ENCODE measurements at regions not wholly inside any gene's neighbourhood (a gene's known extent, or its start where the extent isn't known, plus 50 kb on each side); places are given as distances from the start of the nearest gene placed in this dataset.
"Not testable (repeated sequence)": the region's sequence is repeated elsewhere in the genome, so short reads cannot be mapped to it uniquely, and the experiment has no call there.

DNA sequence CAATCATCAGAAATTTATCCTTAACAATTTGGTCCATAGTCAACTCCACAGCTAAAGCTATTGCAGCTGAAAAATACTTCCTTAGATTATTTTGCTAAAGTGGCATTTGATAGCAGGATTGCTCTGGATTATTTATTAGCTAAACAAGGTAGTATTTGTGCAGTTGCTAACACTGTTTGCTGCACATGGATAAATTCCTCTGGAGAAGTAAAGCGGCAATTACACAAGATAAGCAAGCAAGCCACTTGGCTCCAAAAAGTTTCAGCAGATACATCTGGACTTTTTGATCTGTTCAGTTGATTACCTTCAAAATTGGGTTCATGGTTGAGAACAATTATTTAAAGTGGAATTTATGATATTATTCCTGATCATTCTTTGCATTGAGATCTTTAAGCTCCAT lies 971.5 kb downstream of the C4orf33 start:
- no peak for DNase-seq (ENCODE audit: low read depth in 2 of 2)

DNA sequence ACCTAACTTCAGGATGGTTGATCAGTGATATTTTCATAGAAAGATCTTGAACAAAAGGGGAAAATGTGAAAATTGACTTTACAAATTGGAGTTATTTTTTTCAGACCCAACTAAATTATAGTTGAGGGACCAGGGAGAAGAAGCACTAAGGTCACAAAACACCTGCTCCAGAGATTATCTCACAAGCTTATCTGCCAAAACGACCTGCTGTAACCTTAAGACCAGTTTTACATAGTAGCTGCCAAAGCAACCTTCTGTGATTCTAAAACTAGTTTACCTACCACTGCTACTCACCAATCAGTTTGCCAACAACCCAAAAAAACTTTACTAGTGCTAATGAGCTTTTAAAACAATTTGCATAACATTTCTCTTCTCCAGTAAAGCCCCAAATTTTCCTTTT lies 972.1 kb downstream of the C4orf33 start:
- no peak for DNase-seq (ENCODE audit: low read depth in 2 of 2)

DNA sequence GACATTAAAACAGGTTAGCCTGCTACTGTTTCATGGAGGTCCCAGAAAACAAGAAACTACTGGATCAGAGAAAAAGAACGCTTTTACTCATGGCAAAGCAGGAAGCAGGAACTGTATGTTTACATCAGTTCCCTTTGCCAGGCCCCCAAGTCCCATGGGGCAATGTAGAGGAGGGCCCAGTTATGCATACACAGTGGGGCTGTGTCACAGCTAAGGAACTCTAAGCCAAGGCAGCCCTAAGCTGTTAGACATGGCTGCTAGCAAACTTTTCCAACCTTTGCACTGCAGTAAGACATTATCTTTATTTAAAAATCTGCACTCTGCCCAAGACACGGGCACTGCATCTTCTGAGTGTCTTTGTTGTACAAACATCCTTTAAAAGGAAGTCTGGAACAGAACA lies 975.8 kb downstream of the C4orf33 start:
- DNase-seq (ENCODE audit: low read depth in 2 of 2), result no peak

DNA sequence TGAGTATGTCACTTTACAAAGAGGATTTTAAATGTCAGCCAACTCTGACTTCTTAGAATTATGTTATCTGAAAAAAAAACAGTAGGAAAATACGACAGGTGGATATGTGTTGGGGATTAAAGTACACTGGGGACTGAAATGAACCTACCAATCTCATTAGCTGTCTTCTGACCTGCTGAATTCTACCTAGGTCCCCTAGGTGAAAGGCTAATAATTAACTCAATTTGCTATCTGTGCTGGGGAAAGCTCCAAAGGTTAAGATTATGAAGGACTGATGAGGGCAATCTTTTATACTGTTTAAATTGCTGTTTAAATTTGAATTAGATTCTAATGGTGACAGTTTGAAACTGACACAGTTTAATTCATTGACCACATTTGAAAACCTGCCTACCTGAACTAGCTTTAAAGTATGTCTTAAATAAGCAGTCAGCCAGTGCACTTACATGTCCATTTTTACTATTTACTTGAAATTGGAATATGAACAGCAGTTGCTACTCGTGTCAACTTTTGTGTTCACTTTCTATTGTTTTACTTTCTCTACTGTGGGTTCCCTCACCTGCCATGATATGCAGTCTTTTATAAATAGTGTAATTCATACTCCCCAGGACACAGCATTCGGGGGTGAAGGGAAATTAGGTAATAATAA lies 977.3 kb downstream of the C4orf33 start:
- no peak for DNase-seq (ENCODE audit: low read depth in 2 of 2)

DNA sequence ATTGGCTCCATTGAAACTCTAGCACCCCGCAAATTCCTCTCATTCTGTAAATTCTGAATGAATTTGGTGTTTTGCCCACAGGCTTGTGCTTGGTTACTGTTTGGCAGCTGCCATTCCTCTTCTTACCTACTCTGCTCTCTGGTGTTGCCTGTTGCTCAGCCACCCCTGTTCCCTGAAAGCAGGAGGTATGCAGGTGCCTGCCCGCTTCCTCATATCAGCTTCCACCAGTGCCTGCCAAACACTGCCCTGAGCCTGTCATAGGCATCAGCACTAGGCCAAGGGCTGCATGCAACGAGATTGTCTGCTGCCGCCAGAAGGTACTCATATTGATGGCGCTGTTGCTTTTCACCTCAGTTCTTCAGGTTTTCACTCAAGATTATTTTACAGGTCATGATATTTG lies 978.1 kb downstream of the C4orf33 start:
- DNase-seq (ENCODE audit: low read depth in 2 of 2), result no peak

DNA sequence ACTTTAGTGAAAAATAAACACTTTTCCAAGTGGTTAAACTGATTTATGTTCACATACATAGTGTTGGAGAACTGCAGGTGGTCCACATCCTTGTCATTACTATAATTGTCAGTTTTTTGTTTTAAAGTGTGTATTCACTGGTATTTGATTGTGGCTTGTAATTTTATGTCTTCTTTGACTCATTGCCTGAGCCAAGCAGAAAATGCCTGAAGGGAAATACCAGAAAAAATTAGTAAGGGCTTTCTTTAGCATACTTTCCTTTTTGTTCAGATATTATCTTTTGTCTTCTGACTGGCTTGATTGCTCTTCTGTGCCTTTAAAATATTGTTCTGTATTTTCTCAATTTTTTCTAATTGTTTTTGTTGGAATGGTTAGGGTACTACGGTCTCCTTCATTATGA lies 981.3 kb downstream of the C4orf33 start:
- DNase-seq (ENCODE audit: low read depth in 2 of 2), result no peak

DNA sequence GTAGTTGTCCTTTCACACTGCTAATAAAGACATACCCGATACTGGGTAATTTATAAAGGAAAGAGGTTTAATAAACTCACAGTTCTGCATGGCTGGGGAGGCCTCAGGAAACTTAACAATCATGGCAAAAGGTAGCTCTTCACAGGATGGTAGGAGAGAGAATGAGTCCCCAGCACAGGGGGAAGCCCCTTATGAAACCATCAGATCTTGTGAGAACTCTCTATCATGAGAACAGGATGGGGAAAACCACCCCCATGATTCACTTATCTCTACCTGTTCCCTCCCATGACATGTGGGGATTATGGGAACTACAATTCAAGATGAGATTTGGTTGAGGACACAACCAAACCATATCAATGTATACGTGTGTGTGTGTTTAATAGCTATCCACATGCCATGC lies 983.1 kb downstream of the C4orf33 start:
- not testable (repeated sequence) for DNase-seq (ENCODE audit: low read depth in 2 of 2)

DNA sequence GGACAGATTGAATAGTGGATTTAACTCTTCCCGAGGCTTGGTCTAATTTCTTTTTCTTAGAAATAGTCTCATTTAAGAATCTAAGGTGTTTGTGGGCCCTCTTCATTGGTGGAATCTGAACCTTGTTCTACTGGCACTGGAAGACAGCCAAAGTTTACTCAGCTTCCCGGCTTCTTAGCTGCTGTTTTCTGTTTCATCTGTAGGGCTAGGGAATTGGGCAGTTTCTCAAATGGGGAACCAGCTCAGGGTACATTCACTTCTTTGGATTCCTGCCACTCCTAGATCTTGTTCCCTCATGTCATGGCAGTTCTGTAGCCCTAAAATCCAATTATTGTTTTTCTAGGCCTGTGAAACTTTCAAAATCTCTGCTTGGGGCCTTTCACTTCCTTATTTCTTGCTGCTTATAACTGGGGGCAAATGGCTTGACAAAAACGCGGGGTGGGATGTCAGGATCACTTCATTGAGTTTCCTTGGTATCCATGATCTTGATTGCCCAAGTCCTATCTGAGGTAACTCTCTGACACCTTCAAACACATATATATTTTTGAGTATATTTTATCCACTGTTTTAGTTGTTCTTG lies 985.0 kb downstream of the C4orf33 start:
- no peak for DNase-seq (ENCODE audit: low read depth in 2 of 2)

DNA sequence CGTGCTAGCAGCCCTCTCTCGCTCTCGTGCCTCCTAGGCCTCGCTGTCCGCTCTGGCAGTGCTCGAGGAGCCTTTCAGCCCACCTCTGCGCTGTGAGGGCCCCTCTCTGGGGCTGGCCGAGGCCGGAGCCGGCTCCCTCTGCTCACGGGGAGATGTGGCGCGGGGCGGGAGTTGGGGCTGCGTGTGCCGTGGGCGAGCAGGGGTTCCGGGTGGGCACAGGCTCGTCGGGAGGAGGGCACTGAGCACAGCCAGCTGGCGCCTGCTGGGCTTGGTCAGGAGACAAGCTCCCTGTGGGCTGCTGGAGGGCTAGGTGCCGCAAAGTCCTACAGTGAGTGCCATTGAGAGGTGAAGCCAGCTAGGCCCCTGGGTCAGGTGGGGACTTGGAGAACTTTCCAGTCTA lies 994.5 kb downstream of the C4orf33 start:
- DNase-seq (ENCODE audit: low read depth in 2 of 2), result no peak

DNA sequence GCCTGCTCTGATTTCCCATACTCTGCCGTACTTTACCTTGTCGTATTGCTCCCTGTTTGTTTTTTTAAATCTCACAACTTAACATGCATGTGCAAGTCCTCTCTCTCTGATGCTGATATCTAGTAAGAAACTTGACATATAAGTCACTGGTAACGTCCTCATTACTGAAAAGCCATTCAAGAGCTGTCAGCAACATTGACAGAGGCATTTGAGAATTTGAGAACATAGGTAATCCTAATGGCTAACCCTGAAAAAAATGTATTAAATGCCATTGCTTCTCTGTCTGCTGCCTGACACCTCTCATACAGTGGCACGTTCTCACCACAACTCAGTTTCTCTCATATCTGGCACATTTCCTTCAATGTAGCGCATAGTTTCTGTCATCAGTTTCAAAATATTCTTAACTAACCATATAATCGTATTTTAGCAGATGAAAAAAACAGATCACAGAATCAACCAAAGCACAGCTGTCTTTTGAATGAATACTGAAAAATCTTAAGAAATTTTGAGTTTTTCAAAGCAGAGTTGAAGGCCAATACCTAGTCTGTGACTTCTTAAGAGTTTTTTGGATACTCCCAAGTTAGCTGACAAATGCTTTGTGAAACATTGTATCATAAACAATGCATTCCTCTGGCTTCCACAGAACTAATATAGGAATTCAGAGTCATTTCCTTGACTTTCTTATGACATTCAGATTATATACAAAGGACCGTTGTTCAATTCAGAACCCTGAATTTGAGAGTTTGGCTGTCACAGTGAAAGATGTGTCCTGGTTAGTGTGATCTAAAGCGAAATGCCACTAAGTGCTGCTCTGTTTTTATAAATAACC lies 996.4 kb downstream of the C4orf33 start:
- DNase-seq (ENCODE audit: low read depth in 2 of 2), result no peak

DNA sequence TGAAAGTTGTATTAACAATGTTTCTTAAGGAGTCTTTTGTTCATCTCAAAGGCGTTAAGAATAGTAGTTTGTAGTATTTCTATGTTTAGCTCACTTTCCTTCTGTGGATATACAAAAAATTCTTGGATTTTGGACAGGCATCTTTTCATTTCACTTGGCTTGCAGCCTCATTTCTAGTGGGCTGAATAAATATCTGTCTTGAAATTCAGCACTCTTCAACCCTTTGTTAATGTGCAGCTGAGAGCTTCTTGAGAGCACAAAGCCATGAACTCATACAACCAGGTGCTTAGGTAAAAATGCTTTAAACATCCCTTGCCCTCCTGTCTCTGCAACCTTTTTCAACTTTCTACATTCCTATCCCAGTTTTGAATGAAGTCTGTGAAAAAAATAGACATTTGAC lies 1003.2 kb downstream of the C4orf33 start:
- no peak for DNase-seq (ENCODE audit: low read depth in 2 of 2)

DNA sequence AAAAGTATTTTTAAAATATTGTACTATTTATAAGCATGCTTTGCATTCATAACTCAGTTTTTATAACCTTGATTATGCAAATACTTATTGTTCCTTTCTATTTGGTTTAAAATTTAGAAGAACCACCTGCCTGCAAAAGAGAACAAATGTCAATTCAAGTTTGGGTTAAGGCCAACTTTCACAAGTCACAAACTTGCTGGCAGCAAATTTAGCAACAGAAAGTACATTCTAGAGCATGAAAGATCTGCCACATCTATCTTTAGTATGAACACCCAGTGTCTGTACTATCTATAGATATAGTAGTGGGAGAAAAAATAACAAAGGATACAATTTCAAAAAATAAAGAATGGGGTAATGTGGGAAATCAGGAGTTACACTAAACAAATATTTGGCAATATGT lies 1014.2 kb downstream of the C4orf33 start:
- DNase-seq (ENCODE audit: low read depth in 2 of 2), result no peak

DNA sequence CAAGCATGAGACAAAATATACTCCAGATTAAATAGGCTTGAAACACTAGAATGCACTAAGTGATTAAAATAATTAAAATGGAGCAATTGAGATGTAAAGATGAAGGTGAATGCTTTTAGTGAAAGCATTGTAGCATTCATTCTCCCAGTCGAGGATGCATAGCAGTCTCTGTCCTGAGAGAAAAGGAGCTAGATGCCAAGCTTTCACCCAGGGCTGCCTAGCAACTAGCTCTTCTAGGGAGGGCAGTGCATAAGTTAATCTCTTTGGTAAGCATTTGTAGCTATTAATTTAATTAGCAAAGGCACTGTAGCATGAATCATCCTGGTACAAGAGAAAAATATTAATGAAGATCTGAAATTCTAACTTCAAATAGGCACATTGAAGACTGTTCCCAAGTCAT lies 1014.8 kb downstream of the C4orf33 start:
- DNase-seq (ENCODE audit: low read depth in 2 of 2), result no peak

DNA sequence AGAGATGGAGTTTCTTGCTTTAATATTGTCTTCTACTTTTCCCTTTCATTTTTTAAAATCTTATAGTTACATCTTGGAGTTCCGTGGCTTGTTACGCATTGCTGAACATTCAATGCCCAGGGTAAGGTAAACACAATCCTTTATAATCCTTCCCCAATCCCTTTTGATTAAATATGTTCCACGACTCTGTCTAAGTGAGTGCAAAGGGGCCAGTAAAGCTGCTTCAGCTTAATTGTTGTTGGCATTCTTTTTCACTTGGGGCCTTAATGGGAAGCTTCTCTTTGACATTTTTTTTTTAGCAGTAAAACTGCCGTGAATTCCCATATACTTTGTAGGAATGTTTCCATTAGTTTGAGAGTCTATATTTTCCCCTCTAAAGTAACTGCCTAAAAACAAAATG lies 1028.1 kb downstream of the C4orf33 start:
- no peak for DNase-seq (ENCODE audit: low read depth in 2 of 2)

DNA sequence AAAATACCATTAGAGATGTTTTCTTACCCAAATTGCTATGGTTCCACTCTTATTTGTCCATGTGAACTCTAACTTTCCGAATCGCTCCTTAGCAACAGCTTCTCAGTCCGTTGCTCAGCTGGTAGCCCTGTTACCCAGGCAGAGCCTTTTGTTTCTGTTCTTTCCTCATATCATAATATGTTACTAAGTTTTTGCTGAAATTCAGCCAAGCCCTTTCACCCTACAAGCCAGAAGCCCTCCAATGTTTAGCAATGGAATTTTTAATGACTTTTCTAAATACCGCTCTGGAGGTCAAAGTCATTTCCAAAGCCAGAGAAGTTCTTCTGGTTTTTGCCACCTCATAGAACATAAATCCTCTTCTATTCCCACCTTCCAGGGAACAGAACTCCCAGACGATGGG lies 1029.5 kb downstream of the C4orf33 start:
- no peak for DNase-seq (ENCODE audit: low read depth in 2 of 2)

DNA sequence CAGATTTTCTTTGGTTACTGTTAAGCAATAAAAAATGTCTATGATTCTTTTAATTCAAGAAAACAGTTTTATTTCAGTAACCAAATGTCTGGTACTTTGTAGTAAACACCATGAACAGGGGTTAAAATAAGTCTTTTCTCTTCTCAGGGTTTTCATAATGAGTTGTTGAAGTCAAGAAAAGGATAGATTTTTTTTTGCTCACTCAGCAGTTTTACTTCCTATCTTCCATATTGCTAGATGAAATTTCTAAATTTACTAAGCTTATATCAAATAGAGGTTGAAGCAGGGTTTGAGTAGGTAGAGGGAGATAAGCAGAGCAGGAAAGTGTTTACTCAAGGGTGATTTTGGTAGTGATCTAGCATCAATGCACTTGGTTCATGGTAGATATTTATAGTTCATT lies 1031.3 kb downstream of the C4orf33 start:
- DNase-seq (ENCODE audit: low read depth in 2 of 2), result no peak

DNA sequence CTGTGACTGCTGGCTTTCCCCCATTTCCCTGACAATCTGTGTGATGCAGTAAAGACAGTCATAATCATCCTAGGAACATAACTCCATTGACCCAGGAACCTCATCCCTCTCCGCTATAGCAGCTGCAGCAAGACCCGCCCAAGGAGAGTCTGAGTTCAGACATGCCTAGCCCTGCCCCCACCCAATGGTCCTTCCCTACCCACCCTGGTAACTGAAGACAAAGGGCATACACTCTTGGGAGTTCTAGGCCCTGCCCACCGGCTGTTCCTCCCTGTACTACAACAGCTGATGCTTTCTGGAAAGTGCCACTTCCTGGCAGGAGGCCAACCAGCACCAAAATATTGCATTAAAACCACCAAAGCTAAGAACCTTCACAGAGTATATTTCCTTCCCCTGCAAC lies 1035.6 kb downstream of the C4orf33 start:
- DNase-seq (ENCODE audit: low read depth in 2 of 2), result no peak

DNA sequence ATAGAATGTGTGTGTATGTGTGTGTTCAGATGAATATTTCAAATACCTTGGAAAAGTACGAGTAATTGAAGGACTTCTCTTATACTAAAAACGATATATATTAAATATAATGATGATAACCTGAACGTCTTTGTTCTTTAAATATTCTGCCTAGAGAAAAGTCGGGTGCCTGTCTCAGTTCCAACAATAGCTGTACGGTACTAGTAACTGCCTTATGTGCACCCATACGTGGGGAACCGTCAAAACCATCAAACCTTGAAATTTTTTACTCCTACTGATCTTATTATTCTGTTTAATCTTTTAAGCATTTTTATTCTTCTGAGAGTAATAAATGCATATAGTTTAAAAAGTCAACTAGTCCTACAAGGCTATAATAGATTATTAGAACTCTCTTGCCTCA lies 1045.7 kb downstream of the C4orf33 start:
- no peak for DNase-seq (ENCODE audit: low read depth in 2 of 2)

DNA sequence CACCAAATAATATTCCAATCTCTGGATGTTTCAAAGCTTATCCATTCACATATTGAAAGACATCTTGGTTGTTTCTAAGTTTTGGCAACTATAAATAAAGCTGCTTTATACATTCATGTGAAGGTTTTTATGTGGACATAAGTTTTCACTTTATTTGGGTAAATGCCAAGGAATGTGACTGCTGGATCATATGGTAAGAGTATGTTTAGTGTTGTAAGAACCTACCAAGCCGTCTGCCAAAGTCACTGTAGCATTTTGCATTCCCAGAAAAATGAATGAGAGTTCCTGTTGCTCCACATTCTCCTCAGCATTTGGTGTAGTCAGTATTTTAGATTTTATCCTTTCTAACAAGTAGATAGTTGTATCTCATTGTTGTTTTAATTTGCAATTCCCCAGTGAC lies 1047.7 kb downstream of the C4orf33 start:
- no peak for DNase-seq (ENCODE audit: low read depth in 2 of 2)

DNA sequence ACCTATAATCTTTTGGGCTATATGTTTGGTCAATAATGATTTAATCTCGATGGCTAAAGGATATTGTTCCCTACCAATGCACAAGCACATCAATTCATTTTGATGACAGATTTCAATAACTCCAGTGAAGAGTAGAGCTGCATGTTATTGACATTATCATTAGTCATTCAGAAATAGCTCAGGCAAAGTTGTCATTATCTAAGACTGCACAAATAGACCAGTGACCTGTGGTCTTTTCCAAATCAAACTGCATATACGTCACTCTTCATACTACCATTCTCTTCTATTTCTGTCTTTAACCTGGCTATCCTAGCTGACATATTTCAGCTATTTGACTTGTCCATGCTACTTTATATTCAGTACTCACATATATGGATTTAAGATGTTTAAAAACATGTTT lies 1050.8 kb downstream of the C4orf33 start:
- DNase-seq (ENCODE audit: low read depth in 2 of 2), result no peak

DNA sequence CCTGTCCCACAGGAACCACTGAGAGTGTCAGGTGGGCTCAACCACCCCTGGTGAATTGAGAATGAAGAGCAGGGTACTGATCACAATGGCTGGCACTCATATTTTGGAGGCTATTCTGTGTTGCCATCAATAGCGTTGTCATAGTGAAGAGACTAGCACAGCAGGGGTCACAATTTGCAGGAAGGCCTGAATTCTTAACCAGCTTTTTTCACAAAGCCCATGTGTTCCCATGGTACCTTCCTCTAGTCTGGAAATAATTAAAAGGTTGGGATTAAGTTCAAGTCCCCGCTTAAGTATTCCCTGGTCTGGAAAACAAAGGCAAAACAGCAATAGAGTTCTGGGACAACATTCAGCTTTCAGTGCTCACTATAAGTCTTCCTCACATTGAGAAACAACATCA lies 1051.7 kb downstream of the C4orf33 start:
- DNase-seq (ENCODE audit: low read depth in 2 of 2), result no peak

DNA sequence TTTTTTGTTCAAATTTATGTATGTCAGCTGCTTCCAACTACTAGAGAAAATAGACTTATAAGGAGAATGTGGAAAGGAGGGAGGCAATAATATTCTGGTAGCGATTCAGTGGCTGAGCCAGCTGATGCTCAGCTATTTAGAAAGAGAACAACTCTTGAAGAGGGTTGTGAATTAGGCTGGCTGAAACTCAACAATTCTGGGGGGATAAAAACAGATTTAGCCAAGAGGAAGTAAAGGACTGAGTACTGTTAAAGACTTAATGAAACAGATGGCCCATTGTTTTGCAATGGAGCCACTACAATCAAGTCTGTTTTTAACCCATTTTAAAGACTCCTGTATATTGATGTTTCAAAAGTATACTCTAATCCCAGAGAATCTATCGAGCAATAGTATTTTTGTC lies 1058.9 kb downstream of the C4orf33 start:
- no peak for DNase-seq (ENCODE audit: low read depth in 2 of 2)

DNA sequence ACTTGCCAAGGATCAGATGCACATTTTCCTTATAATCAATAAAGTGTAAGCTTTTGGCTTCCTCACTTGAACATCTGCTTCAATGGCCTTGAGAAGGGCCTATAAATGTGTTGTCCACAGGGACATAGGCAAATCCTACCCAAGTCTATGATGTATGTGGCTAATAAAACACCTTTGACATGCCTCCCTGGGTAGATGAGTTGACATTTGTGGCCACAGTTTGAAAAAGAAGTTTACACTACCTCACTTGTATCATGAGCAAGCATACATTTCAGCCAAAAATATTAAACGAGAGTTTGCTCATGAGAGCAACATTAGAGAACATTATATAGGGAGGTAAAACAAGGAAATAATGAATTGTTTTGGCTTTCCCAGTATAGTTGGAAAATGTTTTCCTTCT lies 1067.7 kb downstream of the C4orf33 start:
- no peak for DNase-seq (ENCODE audit: low read depth in 2 of 2)

Data from stimulated activated CD8-positive, alpha-beta memory T cell treated with anti-CD3 and anti-CD28 coated beads, Interleukin-2, amount 100 ng/mL, for 48 hours (primary cell).